IMR-90 (cell line): ENCODE measurements at regions not wholly inside any gene's neighbourhood (a gene's known extent, or its start where the extent isn't known, plus 50 kb on each side); places are given as distances from the start of the nearest gene placed in this dataset.

ENCODE experiments used
- ATAC-seq: fragments of 200-7000 bp; cut with Tn5 transposase; 2 replicates; pipeline ENCODE4 v1.9.1; 2020; ENCODE audit warnings: low read depth, mild to moderate bottlenecking, moderate library complexity
- BruUV-seq: library from RNA; stranded (reverse); fragments of 400-500 nt; replicated peaks from 2 replicates; lab custom pipeline; 2021; lab: Mats Ljungman, UMichigan
- CTCF ChIA-PET: fragments of 300-600 bp; formaldehyde crosslinking; extraction: SDS; loops from one replicate; lab custom pipeline; 2021; ENCODE audit warnings: antibody characterized with exemption; lab: Yijun Ruan, JAX
- POLR2A ChIA-PET: fragments of 300-600 bp; sonication (Branson Sonifier 250); formaldehyde crosslinking; loops from one replicate; lab custom pipeline; 2022; ENCODE audit warnings: antibody characterized with exemption; ENCODE audit not compliant: unreplicated experiment; lab: Charles Lee
- DNase-seq: peaks from one replicate; pipeline ENCODE4 v3.0.0; 2013
- H2AFZ ChIP-seq: replicated peaks from 2 replicates; pipeline ENCODE3; 2013; ENCODE audit warnings: low read length, mild to moderate bottlenecking; ENCODE audit not compliant: poor library complexity
- H2AK5ac ChIP-seq: 2 replicates; pipeline ENCODE4 v1.6.1; 2013; ENCODE audit warnings: low read depth, low read length, inconsistent platforms
- H2AK9ac ChIP-seq: replicated peaks from 2 replicates; pipeline ENCODE3; 2013; ENCODE audit warnings: mild to moderate bottlenecking, low read depth, low read length, moderate library complexity; ENCODE audit not compliant: poor library complexity
- H2BK120ac ChIP-seq: 2 replicates; pipeline ENCODE4 v1.6.1; 2013; ENCODE audit warnings: low read depth, low read length, inconsistent platforms
- H2BK15ac ChIP-seq: 3 replicates; pipeline ENCODE4 v1.6.1; 2013; ENCODE audit warnings: low read depth, low read length, inconsistent platforms
- H2BK20ac ChIP-seq: 2 replicates; pipeline ENCODE4 v1.6.1; 2013; ENCODE audit warnings: low read depth, mild to moderate bottlenecking, inconsistent platforms, low read length, moderate library complexity
- H2BK5ac ChIP-seq: 2 replicates; pipeline ENCODE4 v1.6.1; 2013; ENCODE audit warnings: mild to moderate bottlenecking, low read depth, low read length, inconsistent platforms; ENCODE audit not compliant: poor library complexity, severe bottlenecking
- H3K14ac ChIP-seq: replicated peaks from 2 replicates; pipeline ENCODE4 v1.6.1; 2013; ENCODE audit warnings: low read depth, low read length, inconsistent platforms
- H3K18ac ChIP-seq: 2 replicates; pipeline ENCODE4 v1.6.1; 2013; ENCODE audit warnings: low read depth, low read length, control low read depth
- H3K23ac ChIP-seq: 2 replicates; pipeline ENCODE4 v1.6.1; 2013; ENCODE audit warnings: low read depth, low read length, inconsistent platforms
- H3K27ac ChIP-seq: 2 replicates; pipeline ENCODE4 v1.5.1; 2013; ENCODE audit warnings: mild to moderate bottlenecking, control low read depth, low read length; ENCODE audit not compliant: insufficient read depth
- H3K27me3 ChIP-seq: 2 replicates; pipeline ENCODE4 v1.6.1; 2013; ENCODE audit warnings: low read length; ENCODE audit not compliant: control insufficient read depth, insufficient read depth
- H3K36me3 ChIP-seq: 2 replicates; pipeline ENCODE4 v1.6.1; 2013; ENCODE audit warnings: low read length, mixed read lengths; ENCODE audit not compliant: control insufficient read depth, insufficient read depth
- H3K4ac ChIP-seq: 2 replicates; pipeline ENCODE4 v1.6.1; 2013; ENCODE audit warnings: low read depth, low read length, inconsistent platforms
- H3K4me1 ChIP-seq: 2 replicates; pipeline ENCODE4 v1.6.1; 2013; ENCODE audit warnings: low read length, mixed read lengths; ENCODE audit not compliant: control insufficient read depth, insufficient read depth
- H3K4me2 ChIP-seq: 2 replicates; pipeline ENCODE4 v1.6.1; 2013; ENCODE audit warnings: low read depth, mild to moderate bottlenecking, control low read depth, low read length, moderate library complexity
- H3K4me3 ChIP-seq: 2 replicates; pipeline ENCODE4 v1.5.1; 2013; ENCODE audit warnings: low read depth, mild to moderate bottlenecking, control low read depth, low read length, moderate library complexity; ENCODE audit not compliant: insufficient read depth
- H3K56ac ChIP-seq: 2 replicates; pipeline ENCODE4 v1.6.1; 2013; ENCODE audit warnings: low read length, inconsistent platforms; ENCODE audit not compliant: insufficient read depth; ENCODE audit errors: extremely low read depth
- H3K79me1 ChIP-seq, 2 experiments: 2 replicates each; pipeline ENCODE4 v1.6.1; 2013; ENCODE audit warnings: low read length in 2 of 2, inconsistent platforms in 1 of 2, low read depth in 1 of 2
- H3K9ac ChIP-seq: 2 replicates; pipeline ENCODE4 v1.6.1; 2013; ENCODE audit warnings: low read depth, low read length, control low read depth
- H3K9me1 ChIP-seq: 2 replicates; pipeline ENCODE4 v1.6.1; 2013; ENCODE audit warnings: low read length, inconsistent platforms; ENCODE audit not compliant: insufficient read depth
- H3K9me3 ChIP-seq: 2 replicates; pipeline ENCODE4 v1.6.1; 2013; ENCODE audit warnings: low read length; ENCODE audit not compliant: control insufficient read depth, insufficient read depth
- H4K20me1 ChIP-seq: 2 replicates; pipeline ENCODE4 v1.6.1; 2013; ENCODE audit warnings: low read length, inconsistent platforms; ENCODE audit not compliant: insufficient read depth
- H4K5ac ChIP-seq: 2 replicates; pipeline ENCODE4 v1.6.1; 2013; ENCODE audit warnings: mild to moderate bottlenecking, low read depth, low read length, control low read depth
- H4K8ac ChIP-seq, 2 experiments: 2 replicates each; pipeline ENCODE4 v1.6.1; 2013; ENCODE audit warnings: low read depth in 2 of 2, low read length in 2 of 2, control low read depth in 1 of 2, inconsistent platforms in 1 of 2
- H4K91ac ChIP-seq: 2 replicates; pipeline ENCODE4 v1.6.1; 2013; ENCODE audit warnings: low read depth, low read length, inconsistent platforms; ENCODE audit not compliant: insufficient read depth
- BHLHE40 ChIP-seq: fragments of 150-350 bp; IDR thresholded peaks from 2 replicates; pipeline ENCODE4 v1.6.1; 2016; ENCODE audit warnings: mild to moderate bottlenecking, low read depth, low read length
- CEBPB ChIP-seq: IDR thresholded peaks from 2 replicates; pipeline ENCODE4 v1.6.1; 2012; ENCODE audit warnings: low read depth, low read length, improper control_type of control experiment
- CHD1 ChIP-seq: IDR thresholded peaks from 2 replicates; pipeline ENCODE4 v1.6.1; 2012; ENCODE audit warnings: low read depth, low read length, improper control_type of control experiment
- FOS ChIP-seq: fragments of 150-350 bp; IDR thresholded peaks from 2 replicates; pipeline ENCODE4 v1.6.1; 2016; ENCODE audit warnings: low read depth, low read length
- MAFK ChIP-seq: IDR thresholded peaks from 2 replicates; pipeline ENCODE4 v1.6.1; 2012; ENCODE audit warnings: low read depth, low read length, improper control_type of control experiment
- MAZ ChIP-seq: IDR thresholded peaks from 2 replicates; pipeline ENCODE4 v1.6.1; 2012; ENCODE audit warnings: low read depth, mild to moderate bottlenecking, low read length, improper control_type of control experiment, moderate library complexity, borderline replicate concordance
- MXI1 ChIP-seq: IDR thresholded peaks from 2 replicates; pipeline ENCODE4 v1.6.1; 2012; ENCODE audit warnings: low read depth, mild to moderate bottlenecking, low read length, moderate library complexity, borderline replicate concordance
- NFE2L2 ChIP-seq: fragments of 150-350 bp; IDR thresholded peaks from 2 replicates; pipeline ENCODE4 v1.6.1; 2016; ENCODE audit warnings: low read depth, mild to moderate bottlenecking, low read length
- POLR2A ChIP-seq: IDR thresholded peaks from 2 replicates; pipeline ENCODE4 v1.6.1; 2012; ENCODE audit warnings: mild to moderate bottlenecking, low read depth, low read length
- RAD21 ChIP-seq: IDR thresholded peaks from 2 replicates; pipeline ENCODE4 v1.6.1; 2012; ENCODE audit warnings: low read length, improper control_type of control experiment
- RCOR1 ChIP-seq: IDR thresholded peaks from 2 replicates; pipeline ENCODE4 v1.6.1; 2012; ENCODE audit warnings: mild to moderate bottlenecking, low read length, improper control_type of control experiment; ENCODE audit not compliant: insufficient replicate concordance
- RFX5 ChIP-seq: IDR thresholded peaks from 2 replicates; pipeline ENCODE4 v1.8.0; 2012; ENCODE audit warnings: low read depth, mild to moderate bottlenecking, low read length, moderate library complexity
- SMC3 ChIP-seq: fragments of 150-350 bp; IDR thresholded peaks from 2 replicates; pipeline ENCODE4 v1.6.1; 2016; ENCODE audit warnings: low read depth, mild to moderate bottlenecking, antibody characterized with exemption, low read length, moderate library complexity
- WGBS, 2 experiments: methylation state at CpG; one replicate each; pipeline versions ENCODE4 v1.1.5 to v1.1.7; 2013; ENCODE audit warnings: missing lambda C conversion rate in 2 of 2; ENCODE audit not compliant: insufficient read length in 1 of 2; ENCODE audit errors: extremely low coverage in 2 of 2; 5-methylcytosine and 5-hydroxymethylcytosine counted together
- dilution Hi-C: fragments of 300-500 bp; cut with HindIII; formaldehyde crosslinking; loops from one replicate; pipeline ENCODE4 v1.14.3; 2018; ENCODE audit warnings: low sequenced_read_pairs; ENCODE audit not compliant: unreplicated experiment
- in situ Hi-C: fragments of 300-500 bp; cut with MboI; formaldehyde crosslinking; loops from 3 replicates; pipeline ENCODE4 v1.14.3; 2019; ENCODE audit warnings: low sequenced_read_pairs, inconsistent platforms, mixed read lengths
- intact Hi-C: fragments of 100-400 bp; cut with micrococcal nuclease; formaldehyde crosslinking; loops from 2 replicates; pipeline ENCODE4 v1.10.0; 2022
- TF ChIP-seq, protein P1 (sequence below): conservative IDR thresholded peaks from 2 replicates; pipeline ENCODE4 v1.5.1; 2012; ENCODE audit warnings: mild to moderate bottlenecking, low read depth, low read length, improper control_type of control experiment
- TF ChIP-seq, protein P2 (sequence below): fragments of 150-350 bp; IDR thresholded peaks from 2 replicates; pipeline ENCODE4 v1.6.1; 2017; ENCODE audit warnings: mild to moderate bottlenecking, antibody characterized with exemption, low read length, low read depth
- TF ChIP-seq, protein P3 (sequence below): fragments of 150-350 bp; IDR thresholded peaks from 2 replicates; pipeline ENCODE4 v1.6.1; 2016; ENCODE audit warnings: low read depth, mild to moderate bottlenecking, low read length, moderate library complexity, borderline replicate concordance

DNA sequence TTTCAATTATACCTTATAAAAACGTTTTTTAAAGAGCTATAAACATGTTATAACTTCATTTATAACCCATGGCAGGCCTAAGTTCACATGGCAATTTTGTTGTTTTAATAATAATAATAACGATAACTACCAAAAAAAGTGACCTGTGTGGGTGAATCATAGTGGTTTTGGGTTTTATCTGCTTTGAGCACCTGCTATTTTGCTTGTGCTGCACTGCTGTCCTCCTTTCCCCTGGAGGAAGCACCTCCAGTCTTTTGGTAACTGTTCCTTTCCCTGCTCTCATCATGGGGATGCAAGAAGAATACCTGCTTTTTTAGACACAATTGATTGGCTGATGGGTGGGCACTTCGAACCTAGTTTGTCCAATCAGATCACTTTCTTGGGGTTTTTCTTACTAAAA lies 388.0 kb upstream of the TBL1XR1 start:
- WGBS, 2 experiments = no CpG with 5 or more reads among the region's 3 CpGs
- H3K4me2 ChIP-seq = no peak overlapping the region
- no peak overlapping the region for H4K5ac ChIP-seq
- no peaks in the 10 kb centered on the region for H3K27me3 ChIP-seq
- H3K4me3 ChIP-seq = no peak overlapping the region
- H3K79me1 ChIP-seq = no peaks in the 10 kb centered on the region
- dilution Hi-C loops (no loop called here), in situ Hi-C loops (no loop called here), intact Hi-C loops (no loop called here)
- H2BK5ac ChIP-seq = no peak overlapping the region
- no peak overlapping the region for H3K56ac ChIP-seq
- H2AK9ac ChIP-seq = no peak overlapping the region
- peaks cover 2% of the 10 kb centered on the region; the same call in 1 of the 2 replicates for H3K9me3 ChIP-seq
- no peak overlapping the region for H4K91ac ChIP-seq
- no peaks in the 10 kb centered on the region for H4K20me1 ChIP-seq
- H3K23ac ChIP-seq = no peak overlapping the region
- H3K4ac ChIP-seq = no peak overlapping the region
- no peak overlapping the region for H2AFZ ChIP-seq
- ChIA-PET POLR2A (no interaction called here), CTCF (no interaction called here)
- H3K9ac ChIP-seq = no peak overlapping the region
- H4K8ac ChIP-seq = no peak overlapping the region
- no peak overlapping the region for H2BK20ac ChIP-seq
- DNase-seq (no peak), ATAC-seq (no peak)
- no peak for TF ChIP-seq NFE2L2
- no peak for TF ChIP-seq RFX5
- no peak for TF ChIP-seq MXI1
- no peak for TF ChIP-seq BHLHE40
- no peak for TF ChIP-seq MAZ
- no peak for TF ChIP-seq CEBPB
- no peak for TF ChIP-seq FOS
- no peak for TF ChIP-seq SMC3
- TF ChIP-seq, protein P1, sequence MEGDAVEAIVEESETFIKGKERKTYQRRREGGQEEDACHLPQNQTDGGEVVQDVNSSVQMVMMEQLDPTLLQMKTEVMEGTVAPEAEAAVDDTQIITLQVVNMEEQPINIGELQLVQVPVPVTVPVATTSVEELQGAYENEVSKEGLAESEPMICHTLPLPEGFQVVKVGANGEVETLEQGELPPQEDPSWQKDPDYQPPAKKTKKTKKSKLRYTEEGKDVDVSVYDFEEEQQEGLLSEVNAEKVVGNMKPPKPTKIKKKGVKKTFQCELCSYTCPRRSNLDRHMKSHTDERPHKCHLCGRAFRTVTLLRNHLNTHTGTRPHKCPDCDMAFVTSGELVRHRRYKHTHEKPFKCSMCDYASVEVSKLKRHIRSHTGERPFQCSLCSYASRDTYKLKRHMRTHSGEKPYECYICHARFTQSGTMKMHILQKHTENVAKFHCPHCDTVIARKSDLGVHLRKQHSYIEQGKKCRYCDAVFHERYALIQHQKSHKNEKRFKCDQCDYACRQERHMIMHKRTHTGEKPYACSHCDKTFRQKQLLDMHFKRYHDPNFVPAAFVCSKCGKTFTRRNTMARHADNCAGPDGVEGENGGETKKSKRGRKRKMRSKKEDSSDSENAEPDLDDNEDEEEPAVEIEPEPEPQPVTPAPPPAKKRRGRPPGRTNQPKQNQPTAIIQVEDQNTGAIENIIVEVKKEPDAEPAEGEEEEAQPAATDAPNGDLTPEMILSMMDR = no peak
- no peak for TF ChIP-seq RAD21
- TF ChIP-seq CHD1 = no peak
- no peak for TF ChIP-seq MAFK
- TF ChIP-seq, protein P2, sequence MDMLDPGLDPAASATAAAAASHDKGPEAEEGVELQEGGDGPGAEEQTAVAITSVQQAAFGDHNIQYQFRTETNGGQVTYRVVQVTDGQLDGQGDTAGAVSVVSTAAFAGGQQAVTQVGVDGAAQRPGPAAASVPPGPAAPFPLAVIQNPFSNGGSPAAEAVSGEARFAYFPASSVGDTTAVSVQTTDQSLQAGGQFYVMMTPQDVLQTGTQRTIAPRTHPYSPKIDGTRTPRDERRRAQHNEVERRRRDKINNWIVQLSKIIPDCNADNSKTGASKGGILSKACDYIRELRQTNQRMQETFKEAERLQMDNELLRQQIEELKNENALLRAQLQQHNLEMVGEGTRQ = no peak
- TF ChIP-seq RCOR1 = no peak
- no peak for TF ChIP-seq POLR2A
- TF ChIP-seq, protein P3, sequence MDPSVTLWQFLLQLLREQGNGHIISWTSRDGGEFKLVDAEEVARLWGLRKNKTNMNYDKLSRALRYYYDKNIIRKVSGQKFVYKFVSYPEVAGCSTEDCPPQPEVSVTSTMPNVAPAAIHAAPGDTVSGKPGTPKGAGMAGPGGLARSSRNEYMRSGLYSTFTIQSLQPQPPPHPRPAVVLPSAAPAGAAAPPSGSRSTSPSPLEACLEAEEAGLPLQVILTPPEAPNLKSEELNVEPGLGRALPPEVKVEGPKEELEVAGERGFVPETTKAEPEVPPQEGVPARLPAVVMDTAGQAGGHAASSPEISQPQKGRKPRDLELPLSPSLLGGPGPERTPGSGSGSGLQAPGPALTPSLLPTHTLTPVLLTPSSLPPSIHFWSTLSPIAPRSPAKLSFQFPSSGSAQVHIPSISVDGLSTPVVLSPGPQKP = no peak
- H2BK15ac ChIP-seq = no peak overlapping the region
- H2BK120ac ChIP-seq = no peak overlapping the region
- peaks cover 7% of the 10 kb centered on the region; the same call in 1 of the 2 replicates for H3K4me1 ChIP-seq
- BruUV-seq = no TSS peak
- H3K27ac ChIP-seq = no peak overlapping the region
- no peak overlapping the region for H3K18ac ChIP-seq
- H3K14ac ChIP-seq = no peak overlapping the region
- H3K36me3 ChIP-seq = no peaks in the 10 kb centered on the region
- no peak overlapping the region for H2AK5ac ChIP-seq
- no peaks in the 10 kb centered on the region; the same call in 1 of the 2 replicates for H3K9me1 ChIP-seq
